ENCODE measurements at regions not wholly inside any gene's neighbourhood (a gene's known extent, or its start where the extent isn't known, plus 50 kb on each side); places are given as distances from the start of the nearest gene placed in this dataset.
"Not testable (repeated sequence)": the region's sequence is repeated elsewhere in the genome, so short reads cannot be mapped to it uniquely, and the experiment has no call there.

- no peak for DNase-seq
Observed at GRCh38 chr12:13431041-13431440, 234.5 kb downstream of the EMP1 start.

GRCh38 chr12:13428538-13429265 lies 232.2 kb downstream of the EMP1 start:
- DNase-seq, result no peak

- DNase-seq, result no peak
Observed at GRCh38 chr12:13425766-13426165, 229.2 kb downstream of the EMP1 start.

- DNase-seq, result no peak
Observed at GRCh38 chr12:13422291-13422690, 225.8 kb downstream of the EMP1 start.

- no peak for DNase-seq
Observed at GRCh38 chr12:13417516-13417915, 221.0 kb downstream of the EMP1 start.

- DNase-seq, result no peak
Observed at GRCh38 chr12:13411287-13411686, 214.8 kb downstream of the EMP1 start.

DNA sequence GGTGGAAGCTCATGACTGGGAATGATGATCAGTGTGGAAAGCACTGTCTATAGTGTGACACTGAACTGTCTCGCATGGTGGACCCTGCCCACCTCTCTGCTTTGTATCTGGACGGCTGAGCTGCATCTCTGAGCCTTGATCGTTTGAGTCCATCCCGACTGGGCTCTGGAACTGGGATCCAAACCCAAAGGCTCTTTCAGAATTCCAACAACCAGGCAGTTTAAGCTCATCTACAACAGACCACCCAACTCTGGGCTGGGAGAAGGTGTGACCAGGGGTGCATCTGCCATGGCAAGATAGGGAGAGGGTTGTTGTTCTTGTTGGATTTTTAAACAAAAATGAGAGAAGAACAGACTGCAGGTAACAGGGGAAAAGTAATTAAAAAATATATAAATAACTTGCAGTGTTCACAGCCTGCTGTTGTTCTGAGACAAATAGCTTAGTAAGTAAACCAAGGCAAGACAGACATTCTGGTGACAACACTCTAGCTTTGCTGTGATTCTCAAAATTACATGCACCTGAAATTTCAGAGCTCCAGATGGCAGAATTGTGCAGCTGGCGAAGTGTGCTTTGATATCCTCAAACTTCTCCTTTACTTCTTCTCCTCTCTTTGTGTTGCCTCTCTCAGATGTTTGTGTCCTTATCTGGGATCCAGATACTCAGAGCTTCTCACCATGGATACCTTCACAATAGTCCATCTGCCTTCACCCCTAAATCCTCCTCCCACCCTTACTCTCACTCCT lies 209.6 kb downstream of the EMP1 start:
- DNase-seq, result no peak

GRCh38 chr12:13404631-13405473 lies 208.3 kb downstream of the EMP1 start:
- DNase-seq, result no peak

- DNase-seq, result no peak
Observed at GRCh38 chr12:13404111-13404628, 207.6 kb downstream of the EMP1 start.

DNA sequence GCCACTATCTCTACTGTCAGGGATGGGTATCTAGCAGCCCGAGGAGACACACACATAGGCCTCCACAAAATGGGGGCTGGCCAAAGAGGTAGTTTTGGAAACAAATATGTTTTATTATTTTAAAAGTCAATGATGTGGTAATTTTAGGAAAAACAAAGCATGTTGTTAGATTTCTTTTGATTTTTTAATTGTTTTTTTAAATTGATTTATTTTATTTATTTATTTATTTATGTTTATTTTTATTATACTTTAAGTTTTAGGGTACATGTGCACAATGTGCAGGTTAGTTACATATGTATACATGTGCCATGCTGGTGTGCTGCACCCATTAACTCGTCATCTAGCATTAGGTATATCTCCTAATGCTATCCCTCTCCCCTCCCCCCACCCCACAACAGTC lies 194.8 kb downstream of the EMP1 start:
- not testable (repeated sequence) for DNase-seq

- no peak for DNase-seq
Observed at GRCh38 chr12:13390918-13391317, 194.4 kb downstream of the EMP1 start.

DNA sequence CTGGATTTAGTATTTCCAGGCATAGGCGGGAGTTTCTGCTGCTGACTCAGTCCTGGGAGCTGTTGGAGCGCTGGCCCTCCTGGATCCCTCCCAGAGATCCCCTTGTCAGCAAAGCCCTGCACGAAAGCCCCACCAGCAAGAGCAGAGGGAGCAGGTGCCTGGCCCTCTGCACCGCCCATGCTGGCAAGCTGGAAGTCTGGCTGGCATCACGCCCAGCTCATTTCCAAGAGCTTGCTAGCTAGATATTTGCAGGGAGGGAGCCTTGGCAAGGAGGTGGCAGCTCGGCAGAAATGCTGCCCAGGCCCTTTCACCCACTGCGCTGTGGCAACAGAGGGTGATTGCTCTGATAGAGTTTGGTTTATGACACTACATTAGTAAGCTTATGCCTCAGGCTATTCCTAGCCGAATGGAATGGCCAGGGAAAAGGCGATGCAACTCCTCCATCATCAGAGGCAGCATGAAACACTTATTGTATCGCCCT lies 193.9 kb downstream of the EMP1 start:
- no peak for DNase-seq

DNA sequence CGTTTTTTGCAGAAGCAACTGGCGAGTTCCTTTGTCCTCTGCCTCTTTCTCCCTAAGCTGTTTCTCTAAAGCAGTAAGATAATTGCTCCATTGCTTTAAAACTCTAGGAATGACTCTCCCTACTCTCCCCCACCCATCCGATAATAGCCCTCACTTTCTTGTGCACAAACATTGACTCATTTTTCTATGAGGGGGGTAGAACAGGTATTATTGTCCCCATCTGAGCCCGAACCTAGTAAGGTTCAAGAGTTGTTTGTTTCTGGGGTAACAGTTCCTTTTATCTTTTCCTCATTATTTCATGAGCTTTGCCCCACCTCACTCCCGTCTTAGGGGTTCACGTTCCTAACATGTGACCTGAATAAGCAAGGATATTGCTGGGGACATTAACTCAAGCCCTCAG lies 190.6 kb downstream of the EMP1 start:
- DNase-seq, result no peak

GRCh38 chr12:13386323-13387039 lies 190.0 kb downstream of the EMP1 start:
- DNase-seq, result no peak

GRCh38 chr12:13383379-13383778 lies 186.9 kb downstream of the EMP1 start:
- no peak for DNase-seq

GRCh38 chr12:13380297-13380696 lies 183.8 kb downstream of the EMP1 start:
- no peak for DNase-seq

DNA sequence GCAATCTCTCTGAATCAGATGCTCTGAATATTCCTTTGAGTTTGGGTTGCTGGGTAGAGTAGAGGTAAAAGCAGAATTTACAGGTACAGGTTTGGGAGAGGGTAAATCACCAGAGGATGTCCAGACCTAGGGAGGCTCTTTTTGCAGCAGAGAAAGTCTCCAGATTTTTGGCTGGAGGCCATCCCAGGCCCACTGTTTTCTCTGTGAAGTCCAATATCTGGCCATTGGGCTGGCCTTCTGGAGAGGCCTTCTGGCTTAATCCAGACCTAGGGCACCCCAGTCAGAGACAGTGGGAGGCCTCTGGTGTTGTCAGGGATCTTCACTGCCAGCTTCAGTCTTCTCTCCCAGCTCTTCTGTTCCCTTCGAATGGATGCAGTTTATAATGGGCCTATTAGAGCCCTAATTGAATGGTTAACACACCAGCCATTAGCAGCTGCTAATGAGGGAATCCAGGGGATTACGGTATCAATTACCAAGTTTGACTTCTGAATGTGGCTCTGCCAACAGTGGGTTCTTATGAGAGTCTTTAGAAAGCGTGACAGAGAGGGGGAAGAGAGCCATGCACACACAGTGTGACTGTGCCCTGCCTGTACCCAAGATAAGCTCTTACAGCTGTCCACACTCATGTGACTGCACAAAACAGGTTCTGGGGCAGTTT lies 183.1 kb downstream of the EMP1 start:
- no peak for DNase-seq

GRCh38 chr12:13377698-13378097 lies 181.2 kb downstream of the EMP1 start:
- no peak for DNase-seq

GRCh38 chr12:13376610-13377373 lies 180.3 kb downstream of the EMP1 start:
- no peak for DNase-seq

- no peak for DNase-seq
Observed at GRCh38 chr12:13375583-13376345, 179.2 kb downstream of the EMP1 start.

Measured in 8988T (cell line).